Lower leg skin (tissue), 3 donors: ENCODE measurements at regions not wholly inside any gene's neighbourhood (a gene's known extent, or its start where the extent isn't known, plus 50 kb on each side); places are given as distances from the start of the nearest gene placed in this dataset.

ENCODE experiments used
- POLR2A ChIP-seq, 2 donors: fragments of 450-650 bp; IDR thresholded peaks; one replicate each; pipeline ENCODE4 v1.6.1; 2016 to 2017; ENCODE audit warnings: antibody characterized with exemption in 2 of 2, mild to moderate bottlenecking in 1 of 2, moderate library complexity in 1 of 2
- TF ChIP-seq, protein P1 (sequence below), 3 donors: fragments of 450-650 bp; IDR thresholded peaks; one replicate each; pipeline ENCODE4 v1.5.1; 2016; ENCODE audit warnings: antibody characterized with exemption in 3 of 3, mild to moderate bottlenecking in 3 of 3, moderate library complexity in 2 of 3

DNA sequence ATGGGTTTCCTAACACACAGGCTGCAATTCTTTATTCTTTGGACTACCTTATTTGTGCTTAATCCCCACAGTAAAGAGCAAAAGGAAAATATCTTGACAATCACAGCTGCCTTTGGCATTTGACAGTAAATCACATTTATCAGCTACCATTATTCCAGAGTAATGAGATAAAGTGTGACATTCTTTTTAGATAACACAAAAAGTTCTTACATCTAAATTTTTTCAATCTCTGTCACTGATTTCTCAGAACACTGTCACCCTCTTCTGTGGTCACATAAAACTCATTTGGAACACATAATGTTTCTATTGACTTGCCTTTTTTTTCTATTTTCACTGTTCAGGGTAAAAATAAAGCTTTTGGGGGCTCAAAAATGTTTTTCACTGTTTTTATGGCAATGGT, 484.6 kb downstream of the LTN1 start:
- TF ChIP-seq, protein P1, sequence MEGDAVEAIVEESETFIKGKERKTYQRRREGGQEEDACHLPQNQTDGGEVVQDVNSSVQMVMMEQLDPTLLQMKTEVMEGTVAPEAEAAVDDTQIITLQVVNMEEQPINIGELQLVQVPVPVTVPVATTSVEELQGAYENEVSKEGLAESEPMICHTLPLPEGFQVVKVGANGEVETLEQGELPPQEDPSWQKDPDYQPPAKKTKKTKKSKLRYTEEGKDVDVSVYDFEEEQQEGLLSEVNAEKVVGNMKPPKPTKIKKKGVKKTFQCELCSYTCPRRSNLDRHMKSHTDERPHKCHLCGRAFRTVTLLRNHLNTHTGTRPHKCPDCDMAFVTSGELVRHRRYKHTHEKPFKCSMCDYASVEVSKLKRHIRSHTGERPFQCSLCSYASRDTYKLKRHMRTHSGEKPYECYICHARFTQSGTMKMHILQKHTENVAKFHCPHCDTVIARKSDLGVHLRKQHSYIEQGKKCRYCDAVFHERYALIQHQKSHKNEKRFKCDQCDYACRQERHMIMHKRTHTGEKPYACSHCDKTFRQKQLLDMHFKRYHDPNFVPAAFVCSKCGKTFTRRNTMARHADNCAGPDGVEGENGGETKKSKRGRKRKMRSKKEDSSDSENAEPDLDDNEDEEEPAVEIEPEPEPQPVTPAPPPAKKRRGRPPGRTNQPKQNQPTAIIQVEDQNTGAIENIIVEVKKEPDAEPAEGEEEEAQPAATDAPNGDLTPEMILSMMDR (IDR thresholded peaks at IDR 0.05): no peak
- no peak for TF ChIP-seq POLR2A (IDR thresholded peaks at IDR 0.05)
